ENCODE measurements at regions not wholly inside any gene's neighbourhood (a gene's known extent, or its start where the extent isn't known, plus 50 kb on each side); places are given as distances from the start of the nearest gene placed in this dataset.

DNA sequence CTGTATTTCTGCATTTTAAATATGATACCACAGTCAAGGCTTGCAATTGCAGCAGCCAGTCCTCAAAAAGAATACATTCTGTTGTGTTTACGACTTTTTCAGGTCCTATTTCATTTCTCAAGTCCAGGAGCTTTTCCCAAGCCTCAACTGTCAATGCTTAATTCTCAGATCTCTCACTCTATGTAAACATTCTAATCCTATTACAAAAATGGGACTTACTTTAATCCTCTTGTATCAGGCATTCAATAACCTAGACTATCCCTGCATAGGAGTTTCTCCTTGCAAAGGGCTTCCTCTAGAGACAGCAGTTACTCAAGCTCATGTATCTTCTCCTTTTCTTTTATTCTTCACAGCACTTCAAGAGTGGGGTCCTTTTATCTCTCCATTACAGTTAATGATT lies 1293.0 kb downstream of the GRIK2 start:
- Histone ChIP-seq H3K4me3 (ENCODE audit: low read length) (no peak overlapping the region), H3K27ac (ENCODE audit: low read length) (no peak overlapping the region), H3K9ac (ENCODE audit: low read length) (no peak overlapping the region), H3K4me2 (ENCODE audit: low read length) (no peak overlapping the region), H3K9me3 (ENCODE audit: insufficient read depth, low read length) (no peaks in the 10 kb centered on the region), H4K20me1 (ENCODE audit: insufficient read depth, low read length) (no peaks in the 10 kb centered on the region), H3K4me1 (ENCODE audit: low read length) (no peaks in the 10 kb centered on the region), H2AFZ (ENCODE audit: low read depth, low read length) (no peak overlapping the region), H3K27me3 (ENCODE audit: low read depth, low read length) (no peaks in the 10 kb centered on the region), H3K79me2 (ENCODE audit: low read length) (no peaks in the 10 kb centered on the region), H3K36me3 (replicated peaks; ENCODE audit: low read depth, low read length) (no peaks in the 10 kb centered on the region)
- TF ChIP-seq EZH2phosphoT487 (IDR thresholded peaks at IDR 0.05; ENCODE audit: low read depth) = no peak
- TF ChIP-seq, protein P1, sequence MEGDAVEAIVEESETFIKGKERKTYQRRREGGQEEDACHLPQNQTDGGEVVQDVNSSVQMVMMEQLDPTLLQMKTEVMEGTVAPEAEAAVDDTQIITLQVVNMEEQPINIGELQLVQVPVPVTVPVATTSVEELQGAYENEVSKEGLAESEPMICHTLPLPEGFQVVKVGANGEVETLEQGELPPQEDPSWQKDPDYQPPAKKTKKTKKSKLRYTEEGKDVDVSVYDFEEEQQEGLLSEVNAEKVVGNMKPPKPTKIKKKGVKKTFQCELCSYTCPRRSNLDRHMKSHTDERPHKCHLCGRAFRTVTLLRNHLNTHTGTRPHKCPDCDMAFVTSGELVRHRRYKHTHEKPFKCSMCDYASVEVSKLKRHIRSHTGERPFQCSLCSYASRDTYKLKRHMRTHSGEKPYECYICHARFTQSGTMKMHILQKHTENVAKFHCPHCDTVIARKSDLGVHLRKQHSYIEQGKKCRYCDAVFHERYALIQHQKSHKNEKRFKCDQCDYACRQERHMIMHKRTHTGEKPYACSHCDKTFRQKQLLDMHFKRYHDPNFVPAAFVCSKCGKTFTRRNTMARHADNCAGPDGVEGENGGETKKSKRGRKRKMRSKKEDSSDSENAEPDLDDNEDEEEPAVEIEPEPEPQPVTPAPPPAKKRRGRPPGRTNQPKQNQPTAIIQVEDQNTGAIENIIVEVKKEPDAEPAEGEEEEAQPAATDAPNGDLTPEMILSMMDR (IDR thresholded peaks at IDR 0.05; ENCODE audit: low read depth, low read length) = no peak

DNA sequence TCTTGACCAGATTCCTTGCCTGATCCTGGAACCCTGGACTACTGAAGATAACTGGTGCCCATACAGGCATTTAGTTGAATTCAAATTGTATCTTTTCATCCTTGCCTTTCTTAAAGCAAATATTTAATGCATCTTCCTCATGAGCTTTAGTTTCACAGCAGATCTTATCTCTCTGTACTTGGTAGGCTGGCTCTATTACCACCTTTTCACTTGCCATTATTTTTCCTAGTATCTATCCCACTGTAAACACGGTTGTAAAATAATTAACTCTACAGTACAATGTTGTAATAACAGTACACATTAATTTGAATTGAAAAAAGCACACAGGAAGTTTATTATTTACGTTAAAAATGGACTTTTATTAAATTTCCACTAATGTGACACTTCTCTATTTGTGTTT lies 1286.9 kb downstream of the GRIK2 start:
- Histone ChIP-seq H3K36me3 (replicated peaks; ENCODE audit: low read depth, low read length) (no peaks in the 10 kb centered on the region), H2AFZ (ENCODE audit: low read depth, low read length) (no peak overlapping the region), H3K4me1 (ENCODE audit: low read length) (no peaks in the 10 kb centered on the region), H3K9me3 (ENCODE audit: insufficient read depth, low read length) (no peaks in the 10 kb centered on the region), H3K79me2 (ENCODE audit: low read length) (no peaks in the 10 kb centered on the region), H3K27me3 (ENCODE audit: low read depth, low read length) (no peaks in the 10 kb centered on the region), H3K4me2 (ENCODE audit: low read length) (no peak overlapping the region), H3K27ac (ENCODE audit: low read length) (no peak overlapping the region), H4K20me1 (ENCODE audit: insufficient read depth, low read length) (no peaks in the 10 kb centered on the region), H3K4me3 (ENCODE audit: low read length) (no peak overlapping the region), H3K9ac (ENCODE audit: low read length) (no peak overlapping the region)
- no peak for TF ChIP-seq EZH2phosphoT487 (IDR thresholded peaks at IDR 0.05; ENCODE audit: low read depth)
- TF ChIP-seq, protein P1 (IDR thresholded peaks at IDR 0.05; ENCODE audit: low read depth, low read length) = no peak

DNA sequence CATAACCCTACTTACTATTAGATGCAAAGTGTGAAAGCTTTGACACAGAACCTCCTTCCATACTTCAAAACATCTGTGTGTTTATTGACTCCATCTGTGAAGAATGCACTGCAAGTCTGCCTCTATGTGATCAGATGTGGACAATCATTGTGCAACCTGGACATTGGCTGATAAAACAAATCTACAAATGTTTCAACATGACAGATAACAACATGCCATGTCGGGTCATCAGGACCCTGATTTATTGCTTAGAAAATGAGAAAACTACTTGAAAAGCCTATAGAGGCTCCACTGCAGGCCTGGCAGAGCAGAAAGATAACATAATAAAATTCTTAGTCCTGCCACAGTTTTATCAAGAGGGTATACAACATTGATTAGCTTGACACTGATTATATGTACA lies 1286.4 kb downstream of the GRIK2 start:
- no peaks in the 10 kb centered on the region for H4K20me1 ChIP-seq (ENCODE audit: insufficient read depth, low read length)
- H3K9ac ChIP-seq (ENCODE audit: low read length) = no peak overlapping the region
- no peaks in the 10 kb centered on the region for H3K9me3 ChIP-seq (ENCODE audit: insufficient read depth, low read length)
- no peak overlapping the region for H2AFZ ChIP-seq (ENCODE audit: low read depth, low read length)
- no peaks in the 10 kb centered on the region for H3K79me2 ChIP-seq (ENCODE audit: low read length)
- H3K27ac ChIP-seq (ENCODE audit: low read length) = no peak overlapping the region
- H3K27me3 ChIP-seq (ENCODE audit: low read depth, low read length) = no peaks in the 10 kb centered on the region
- no peaks in the 10 kb centered on the region for H3K36me3 ChIP-seq (replicated peaks; ENCODE audit: low read depth, low read length)
- H3K4me1 ChIP-seq (ENCODE audit: low read length) = no peaks in the 10 kb centered on the region
- H3K4me2 ChIP-seq (ENCODE audit: low read length) = no peak overlapping the region
- TF ChIP-seq EZH2phosphoT487 (IDR thresholded peaks at IDR 0.05; ENCODE audit: low read depth) = no peak
- TF ChIP-seq, protein P1 (IDR thresholded peaks at IDR 0.05; ENCODE audit: low read depth, low read length) = no peak
- no peak overlapping the region for H3K4me3 ChIP-seq (ENCODE audit: low read length)

DNA sequence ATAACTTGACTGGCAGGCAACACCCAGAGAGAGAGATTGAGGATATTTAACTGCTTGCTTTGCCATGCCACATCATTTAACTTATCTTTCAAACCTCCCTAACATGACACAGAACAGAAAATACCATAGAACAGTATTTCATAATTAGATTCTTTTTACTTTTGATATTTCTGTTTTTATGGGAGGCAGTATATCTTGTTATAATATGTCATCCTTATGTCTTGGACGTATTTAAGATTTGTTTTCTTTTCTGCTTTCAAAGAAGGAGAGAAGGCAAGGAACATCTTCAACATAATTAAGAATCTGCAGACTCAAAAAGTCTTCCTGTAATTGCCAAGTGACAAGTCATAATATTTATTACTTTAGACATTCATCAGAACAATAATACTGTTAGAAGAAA lies 1283.7 kb downstream of the GRIK2 start:
- no peak overlapping the region for H3K9ac ChIP-seq (ENCODE audit: low read length)
- H3K79me2 ChIP-seq (ENCODE audit: low read length) = no peaks in the 10 kb centered on the region
- no peak overlapping the region for H3K27ac ChIP-seq (ENCODE audit: low read length)
- H3K4me2 ChIP-seq (ENCODE audit: low read length) = no peak overlapping the region
- H3K27me3 ChIP-seq (ENCODE audit: low read depth, low read length) = no peaks in the 10 kb centered on the region
- H2AFZ ChIP-seq (ENCODE audit: low read depth, low read length) = no peak overlapping the region
- H3K9me3 ChIP-seq (ENCODE audit: insufficient read depth, low read length) = no peaks in the 10 kb centered on the region
- no peak overlapping the region for H3K4me3 ChIP-seq (ENCODE audit: low read length)
- no peak for TF ChIP-seq EZH2phosphoT487 (IDR thresholded peaks at IDR 0.05; ENCODE audit: low read depth)
- TF ChIP-seq, protein P1 (IDR thresholded peaks at IDR 0.05; ENCODE audit: low read depth, low read length) = no peak
- no peaks in the 10 kb centered on the region for H3K4me1 ChIP-seq (ENCODE audit: low read length)
- H4K20me1 ChIP-seq (ENCODE audit: insufficient read depth, low read length) = no peaks in the 10 kb centered on the region
- no peaks in the 10 kb centered on the region for H3K36me3 ChIP-seq (replicated peaks; ENCODE audit: low read depth, low read length)
